ENCODE measurements at regions not wholly inside any gene's neighbourhood (a gene's known extent, or its start where the extent isn't known, plus 50 kb on each side); places are given as distances from the start of the nearest gene placed in this dataset.

DNA sequence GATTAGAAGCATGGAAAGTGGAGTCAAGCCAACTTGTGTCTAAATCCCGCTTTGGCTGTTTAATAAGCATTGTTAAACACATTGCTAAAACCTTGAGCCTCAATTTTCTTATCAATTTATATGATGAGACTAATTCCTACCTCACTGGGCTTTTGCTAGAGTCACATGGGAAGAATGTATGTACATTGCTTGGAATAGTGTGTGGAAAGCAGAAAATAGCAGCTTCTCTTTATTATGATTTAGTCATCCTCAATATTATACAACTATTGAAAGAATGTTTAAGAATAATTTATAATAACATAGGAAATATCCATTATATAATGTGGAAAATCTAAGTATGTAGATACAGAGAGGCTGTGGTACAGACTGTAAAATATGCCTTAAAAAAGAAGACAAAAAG, 313.0 kb upstream of the CDYL start:
- 91 to 96% methylated on average over 1 of the region's 1 CpG for WGBS, 2 experiments (ENCODE audit: low coverage in 1 of 2, low lambda C conversion rate in 2 of 2, missing lambda C conversion rate in 2 of 2)
- Histone ChIP-seq H3K4me1 (ENCODE audit: insufficient read depth) (peaks cover 8% of the 10 kb centered on the region), H3K4me2 (ENCODE audit: unreplicated experiment) (no peak overlapping the region), H3K36me3 (ENCODE audit: low read depth) (no peaks in the 10 kb centered on the region), H3K27ac (no peak overlapping the region), H3K4me3 (no peak overlapping the region), H3K79me2 (ENCODE audit: insufficient read depth) (no peaks in the 10 kb centered on the region), H3K9me3 (ENCODE audit: low read depth) (no peaks in the 10 kb centered on the region), H3F3A (ENCODE audit: insufficient read depth) (peaks cover 10% of the 10 kb centered on the region), H2AFZ (no peak overlapping the region), H3K27me3 (replicated peaks; ENCODE audit: insufficient read depth) (no peaks in the 10 kb centered on the region), H3K9ac (no peak overlapping the region), H3K9me2 (ENCODE audit: insufficient read depth) (no peaks in the 10 kb centered on the region), H4K20me1 (ENCODE audit: insufficient read depth) (no peaks in the 10 kb centered on the region)
- in situ Hi-C loops (cut with MboI) = no loop called here
- no peak for TF ChIP-seq EZH2 (IDR thresholded peaks at IDR 0.05; ENCODE audit: insufficient read depth, poor library complexity, severe bottlenecking)
- TF ChIP-seq EZH2phosphoT487 (IDR thresholded peaks at IDR 0.05; ENCODE audit: insufficient read depth, low read depth) = no peak
- DNase-seq = no peak

DNA sequence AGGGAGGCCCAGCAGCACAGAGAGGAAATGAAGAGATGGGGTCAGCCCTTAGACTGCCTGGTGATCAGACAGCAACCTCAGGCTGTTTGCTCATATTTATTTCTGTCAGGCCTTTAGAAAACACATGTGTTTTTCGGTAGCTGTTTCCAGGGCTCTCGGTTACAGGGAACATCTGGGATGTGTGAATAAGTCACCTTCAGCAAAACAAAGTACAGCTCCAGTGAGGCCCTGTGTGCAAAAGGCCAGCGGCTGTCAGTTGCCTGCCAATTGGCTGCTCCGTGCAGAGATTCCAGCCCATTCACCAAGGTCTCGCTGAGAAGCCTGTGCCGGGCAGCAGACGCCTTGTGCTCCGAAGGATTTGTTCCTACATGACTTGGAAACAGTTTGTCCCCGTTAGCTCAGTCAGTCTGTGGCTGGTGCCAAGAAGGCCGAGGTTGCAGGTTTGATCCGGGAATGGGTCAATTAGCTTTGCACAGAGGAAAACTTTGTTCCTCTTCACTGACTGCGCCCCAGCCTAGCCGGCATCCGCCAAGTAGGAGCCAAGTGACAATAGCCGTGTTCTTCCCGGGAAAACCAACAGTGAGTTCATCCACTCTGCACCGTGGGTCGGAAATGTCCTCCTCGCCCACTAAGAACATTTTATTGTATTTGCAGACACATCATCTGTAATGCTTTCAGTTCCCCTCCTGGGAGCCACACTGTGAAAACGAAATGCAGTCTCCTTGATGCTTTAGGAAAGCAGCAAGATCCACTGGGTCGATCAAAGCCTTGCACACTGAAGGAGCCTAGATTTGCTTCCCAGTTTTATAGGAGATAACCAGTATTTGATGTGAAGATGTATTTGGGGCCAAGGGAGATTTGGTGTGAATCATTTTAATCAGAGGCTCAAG, 315.4 kb upstream of the CDYL start:
- Histone ChIP-seq H2AFZ (peak overlapping the region; percentile 86), H4K20me1 (ENCODE audit: insufficient read depth) (no peaks in the 10 kb centered on the region), H3F3A (ENCODE audit: insufficient read depth) (peaks cover 10% of the 10 kb centered on the region), H3K4me3 (peak overlapping the region; percentile 37), H3K79me2 (ENCODE audit: insufficient read depth) (no peaks in the 10 kb centered on the region), H3K27me3 (replicated peaks; ENCODE audit: insufficient read depth) (no peaks in the 10 kb centered on the region), H3K9ac (peak overlapping the region; percentile 40), H3K9me3 (ENCODE audit: low read depth) (no peaks in the 10 kb centered on the region), H3K9me2 (ENCODE audit: insufficient read depth) (no peaks in the 10 kb centered on the region), H3K27ac (no peak overlapping the region; the same call in 1 of the 2 replicates), H3K4me2 (ENCODE audit: unreplicated experiment) (peak overlapping the region; percentile 74), H3K36me3 (ENCODE audit: low read depth) (no peaks in the 10 kb centered on the region), H3K4me1 (ENCODE audit: insufficient read depth) (peaks cover 8% of the 10 kb centered on the region)
- WGBS, 2 experiments (ENCODE audit: low coverage in 1 of 2, low lambda C conversion rate in 2 of 2, missing lambda C conversion rate in 2 of 2) = 9 to 11% methylated on average over 21 of the region's 21 CpGs
- TF ChIP-seq EZH2 (IDR thresholded peaks at IDR 0.05; ENCODE audit: insufficient read depth, poor library complexity, severe bottlenecking) = no peak
- no peak for TF ChIP-seq EZH2phosphoT487 (IDR thresholded peaks at IDR 0.05; ENCODE audit: insufficient read depth, low read depth)
- DNase-seq = peak; percentile 72
- in situ Hi-C loops (cut with MboI) = no loop called here

DNA sequence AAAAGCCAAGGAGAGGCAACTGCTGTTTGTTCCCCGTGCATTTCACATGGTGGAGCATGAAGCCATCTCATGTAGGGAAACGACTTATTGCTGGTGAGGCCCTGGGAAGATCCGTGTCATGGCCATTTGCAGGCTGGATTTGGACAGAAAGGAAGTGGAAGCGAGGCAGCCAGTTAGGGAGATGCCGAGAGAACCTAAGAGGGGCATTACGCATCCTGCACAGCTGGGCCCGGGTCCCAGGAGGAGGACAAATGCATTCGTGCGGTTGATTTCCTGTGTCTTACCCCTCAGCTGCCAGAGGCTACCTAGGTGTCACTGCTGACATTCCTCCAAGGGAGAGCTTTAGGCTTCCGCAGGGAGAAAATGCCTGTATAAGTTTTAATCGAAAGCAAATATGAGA, 316.2 kb upstream of the CDYL start:
- DNase-seq = no peak
- no peaks in the 10 kb centered on the region for H3K9me2 ChIP-seq (ENCODE audit: insufficient read depth)
- H3K36me3 ChIP-seq (ENCODE audit: low read depth) = no peaks in the 10 kb centered on the region
- peaks cover 8% of the 10 kb centered on the region for H3K4me1 ChIP-seq (ENCODE audit: insufficient read depth)
- H3K79me2 ChIP-seq (ENCODE audit: insufficient read depth) = no peaks in the 10 kb centered on the region
- peaks cover 10% of the 10 kb centered on the region for H3F3A ChIP-seq (ENCODE audit: insufficient read depth)
- no peaks in the 10 kb centered on the region for H4K20me1 ChIP-seq (ENCODE audit: insufficient read depth)
- no peak overlapping the region for H3K4me2 ChIP-seq (ENCODE audit: unreplicated experiment)
- H3K27ac ChIP-seq = no peak overlapping the region
- H3K9me3 ChIP-seq (ENCODE audit: low read depth) = no peaks in the 10 kb centered on the region
- no peaks in the 10 kb centered on the region for H3K27me3 ChIP-seq (replicated peaks; ENCODE audit: insufficient read depth)
- WGBS, 2 experiments (ENCODE audit: low coverage in 1 of 2, low lambda C conversion rate in 2 of 2, missing lambda C conversion rate in 2 of 2) = 95 to 99% methylated on average over 11 of the region's 11 CpGs
- no peak overlapping the region for H2AFZ ChIP-seq
- in situ Hi-C loops (cut with MboI) = no loop called here
- H3K4me3 ChIP-seq = no peak overlapping the region
- TF ChIP-seq EZH2phosphoT487 (IDR thresholded peaks at IDR 0.05; ENCODE audit: insufficient read depth, low read depth) = no peak
- no peak overlapping the region for H3K9ac ChIP-seq

DNA sequence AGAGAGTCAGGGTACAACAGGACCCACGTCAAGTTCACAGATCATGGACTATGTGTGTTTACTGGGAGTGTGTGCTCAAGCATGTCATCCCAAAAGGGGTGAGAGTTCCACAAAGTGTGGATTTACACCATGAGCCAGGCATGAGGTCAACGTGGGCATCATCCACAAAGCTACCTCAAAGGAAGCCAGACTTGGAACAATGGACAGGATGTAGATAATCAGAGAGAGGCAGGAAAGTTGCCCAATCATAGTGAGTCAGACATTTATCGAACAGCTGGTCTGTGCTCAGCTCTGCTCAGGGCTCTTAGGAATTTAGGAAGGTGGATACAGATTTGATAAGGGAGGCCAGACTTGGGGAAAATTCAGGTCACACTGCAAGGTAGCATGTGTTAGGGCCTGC, 317.2 kb upstream of the CDYL start:
- H3K9me2 ChIP-seq (ENCODE audit: insufficient read depth) = no peaks in the 10 kb centered on the region
- no peak overlapping the region for H3K4me2 ChIP-seq (ENCODE audit: unreplicated experiment)
- in situ Hi-C loops (cut with MboI) = no loop called here
- H3F3A ChIP-seq (ENCODE audit: insufficient read depth) = peaks cover 10% of the 10 kb centered on the region
- H3K27me3 ChIP-seq (replicated peaks; ENCODE audit: insufficient read depth) = no peaks in the 10 kb centered on the region
- H3K36me3 ChIP-seq (ENCODE audit: low read depth) = no peaks in the 10 kb centered on the region
- H4K20me1 ChIP-seq (ENCODE audit: insufficient read depth) = no peaks in the 10 kb centered on the region
- H3K9me3 ChIP-seq (ENCODE audit: low read depth) = no peaks in the 10 kb centered on the region
- H3K4me1 ChIP-seq (ENCODE audit: insufficient read depth) = peaks cover 8% of the 10 kb centered on the region
- no peaks in the 10 kb centered on the region for H3K79me2 ChIP-seq (ENCODE audit: insufficient read depth)
- no peak overlapping the region for H3K9ac ChIP-seq
- TF ChIP-seq EZH2phosphoT487 (IDR thresholded peaks at IDR 0.05; ENCODE audit: insufficient read depth, low read depth) (no peak), EZH2 (IDR thresholded peaks at IDR 0.05; ENCODE audit: insufficient read depth, poor library complexity, severe bottlenecking) (no peak)
- H3K4me3 ChIP-seq = no peak overlapping the region
- H2AFZ ChIP-seq = no peak overlapping the region
- WGBS, 2 experiments (ENCODE audit: low coverage in 1 of 2, low lambda C conversion rate in 2 of 2, missing lambda C conversion rate in 2 of 2) = 38 to 39% methylated on average over 3 of the region's 3 CpGs
- H3K27ac ChIP-seq = no peak overlapping the region
- DNase-seq = peak; percentile 82

Measured in GM23248 (cell line).